Renal cortex interstitium (tissue), 11 donors: ENCODE measurements at regions not wholly inside any gene's neighbourhood (a gene's known extent, or its start where the extent isn't known, plus 50 kb on each side); places are given as distances from the start of the nearest gene placed in this dataset.

Experiments used
- DNase-seq, 11 donors: peaks; one replicate each; pipeline ENCODE4 v3.0.0-alpha.2; 2013; ENCODE audit warnings: low read depth in 9 of 11, low spot score in 4 of 11; ENCODE audit errors: extremely low read depth in 1 of 11

DNA sequence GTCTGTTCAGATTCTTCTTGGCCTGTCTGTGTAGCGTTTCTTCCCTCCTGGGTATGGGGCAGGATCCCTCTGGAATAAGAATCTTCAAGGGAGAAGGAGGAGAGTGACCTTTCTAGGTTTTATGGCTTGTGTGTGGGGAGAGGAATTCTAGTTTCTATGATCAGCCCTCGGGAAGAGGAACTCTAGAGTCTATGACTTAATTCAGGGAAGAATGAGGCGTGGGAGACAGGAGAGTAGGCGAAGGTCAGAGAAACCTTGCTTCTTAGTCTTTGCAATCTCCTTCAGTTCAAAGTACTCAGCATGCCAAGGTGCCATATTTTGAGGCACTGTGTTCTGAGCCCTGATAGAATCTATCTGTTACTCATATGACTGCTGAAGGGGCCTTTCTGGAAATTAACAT lies 99.2 kb upstream of the C3orf80 start:
- DNase-seq = no peak

DNA sequence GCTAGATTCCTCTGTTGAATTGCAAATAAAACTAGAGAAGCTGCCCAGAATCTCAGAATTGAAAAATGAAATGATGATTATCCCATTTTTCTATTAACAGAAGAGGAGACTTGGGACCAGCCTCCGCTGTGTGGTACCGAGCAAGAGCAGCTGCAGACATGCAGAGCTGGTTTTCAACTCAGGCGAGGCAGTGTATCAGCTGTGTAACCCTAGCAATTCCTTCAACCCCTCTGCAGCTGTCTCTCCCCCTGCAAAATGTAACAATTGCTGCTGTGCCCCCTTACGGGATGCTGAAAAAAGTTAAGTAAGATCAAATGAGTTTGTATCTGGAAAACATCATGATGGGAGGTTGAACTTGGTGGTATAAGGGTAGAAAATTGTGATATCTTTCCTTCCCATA lies 98.5 kb upstream of the C3orf80 start:
- DNase-seq = no peak

DNA sequence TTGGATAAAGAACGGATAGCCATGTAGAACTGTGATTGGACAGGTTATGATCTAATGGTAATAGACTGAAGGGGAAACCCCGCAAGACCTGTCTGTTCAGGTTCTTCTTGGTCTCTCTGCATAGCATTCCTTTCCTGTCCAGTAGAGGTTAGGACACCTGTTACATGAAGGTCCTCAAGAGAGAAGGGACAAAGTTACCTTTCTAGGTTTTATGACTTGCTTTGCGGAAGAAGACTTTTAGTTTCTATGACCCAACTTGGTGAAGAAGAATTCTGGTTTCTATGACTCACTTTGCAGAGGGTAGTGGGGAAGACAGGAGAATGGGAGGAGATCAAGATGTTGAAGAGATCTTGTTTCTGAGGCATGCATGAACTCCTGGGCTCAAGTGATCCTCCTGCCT lies 97.9 kb upstream of the C3orf80 start:
- DNase-seq = no peak

DNA sequence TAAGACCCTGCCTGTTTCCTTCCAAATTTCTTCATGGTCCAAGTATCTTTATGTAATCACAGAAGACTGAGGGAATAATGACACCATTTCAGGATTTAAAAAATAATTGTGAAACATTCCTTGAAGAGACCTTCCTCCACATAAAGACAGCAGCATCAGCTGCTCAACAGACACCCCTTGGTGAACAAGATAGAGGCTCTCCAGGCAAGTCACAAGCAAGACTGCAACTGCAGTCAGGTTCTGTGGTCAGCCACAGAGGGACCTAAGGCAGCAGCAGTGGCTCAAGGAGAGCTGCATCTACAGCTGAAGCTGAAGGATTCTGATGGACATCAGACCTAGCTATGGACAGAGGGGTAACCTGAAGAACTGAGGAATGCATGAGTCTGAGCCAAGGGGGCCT lies 97.2 kb upstream of the C3orf80 start:
- no peak for DNase-seq

DNA sequence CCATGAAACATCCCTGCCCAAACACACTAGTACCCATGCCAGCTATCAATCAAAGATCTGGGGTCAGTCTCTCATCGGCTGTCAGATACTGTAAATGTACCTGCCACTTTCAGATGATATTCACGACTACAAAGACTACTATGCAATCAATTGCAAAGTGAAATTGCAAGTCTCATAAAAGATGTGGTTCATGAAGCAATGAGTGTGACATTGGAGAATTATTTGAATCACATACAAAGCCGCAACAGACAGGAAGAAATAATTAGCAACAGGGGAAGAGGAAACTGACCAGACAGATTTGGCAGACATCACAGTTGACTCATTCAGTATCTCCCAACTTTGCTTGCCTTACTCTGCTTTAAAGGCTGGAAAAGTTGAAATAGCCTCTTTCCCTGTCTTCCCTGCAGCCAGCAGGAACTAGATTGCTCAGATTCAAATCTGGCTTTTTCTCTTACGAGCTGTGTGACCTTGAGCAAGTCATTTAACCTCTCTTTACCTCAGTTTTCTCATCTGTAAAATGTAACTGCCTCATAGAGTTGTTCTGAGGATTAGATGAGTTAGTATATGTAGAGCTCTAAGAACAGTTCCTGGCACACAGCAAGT lies 95.7 kb upstream of the C3orf80 start:
- no peak for DNase-seq

DNA sequence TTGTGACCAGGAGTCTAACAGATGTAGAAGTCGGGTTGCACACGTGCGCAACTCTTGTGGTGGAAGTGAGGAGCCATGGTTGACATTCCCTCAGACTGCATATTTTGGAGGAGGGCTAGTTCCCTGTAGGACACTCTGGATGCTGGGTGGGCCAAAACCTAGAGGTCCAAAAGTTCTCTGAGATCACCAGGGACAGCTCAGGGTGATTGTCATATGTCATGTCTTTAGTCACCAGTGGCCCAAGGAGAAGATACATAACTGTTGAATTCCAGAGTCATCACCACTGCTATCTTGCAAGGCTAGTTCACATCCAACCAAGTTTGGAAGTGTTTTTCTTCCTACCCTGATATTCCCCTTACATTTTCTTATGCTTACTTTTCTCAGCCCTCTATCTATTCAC lies 95.2 kb upstream of the C3orf80 start:
- DNase-seq = no peak

DNA sequence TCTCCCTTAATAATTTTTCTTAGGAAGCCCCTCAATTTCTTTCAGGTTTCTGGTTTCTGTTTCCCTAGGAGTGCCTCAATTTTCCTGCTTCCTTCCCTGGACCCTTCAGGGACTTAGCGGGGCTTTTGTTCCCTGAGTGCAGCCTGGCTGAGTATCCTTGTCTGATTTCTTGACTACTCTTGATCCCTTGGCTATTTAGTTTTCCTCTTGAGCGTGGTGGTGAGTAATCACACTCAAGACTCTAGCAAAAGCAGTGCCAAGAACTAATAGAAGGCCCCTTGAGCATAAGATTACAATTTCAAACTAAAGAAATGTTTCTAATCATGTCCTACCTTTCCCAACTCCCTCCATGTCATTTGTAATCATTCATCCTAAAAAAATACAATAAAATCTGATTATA lies 94.3 kb upstream of the C3orf80 start:
- DNase-seq = no peak

DNA sequence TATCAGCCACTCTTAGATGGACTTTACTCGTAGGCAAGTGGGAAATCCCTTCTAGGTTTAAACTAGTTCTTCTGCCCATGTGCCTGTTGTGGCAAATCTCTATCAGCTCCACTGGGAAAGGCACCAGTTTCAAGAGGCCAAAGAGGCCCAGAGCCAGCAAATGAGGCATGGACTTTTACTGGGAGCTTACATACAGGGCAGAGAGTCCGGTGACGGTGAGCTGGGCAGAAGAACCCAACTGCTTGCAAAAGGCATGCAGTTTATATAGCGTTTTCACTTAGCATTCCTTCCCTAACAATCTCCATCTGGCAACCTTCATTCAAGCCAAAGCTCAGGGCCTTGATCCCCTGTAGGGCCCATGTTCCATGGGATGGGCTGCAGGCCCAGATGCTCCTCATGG lies 93.0 kb upstream of the C3orf80 start:
- no peak for DNase-seq

DNA sequence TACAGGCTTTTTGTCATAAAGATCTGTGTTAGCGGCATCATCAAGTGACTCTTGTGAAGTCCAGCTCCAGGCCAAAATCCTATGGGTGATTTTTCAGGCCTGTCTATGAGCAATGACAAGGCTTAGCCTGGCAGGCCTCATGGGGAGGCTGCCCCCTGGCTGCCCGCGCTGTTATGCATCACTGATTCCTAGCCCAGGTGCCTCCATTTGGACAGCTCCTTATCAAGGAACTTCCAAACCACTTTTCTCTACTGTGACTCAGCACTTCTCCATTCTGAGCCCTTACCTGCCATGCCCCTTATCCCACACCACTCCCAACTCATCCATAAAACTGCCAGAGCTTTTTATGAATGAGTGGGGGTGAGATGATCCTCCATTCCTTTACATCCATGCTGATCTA lies 91.5 kb upstream of the C3orf80 start:
- no peak for DNase-seq

DNA sequence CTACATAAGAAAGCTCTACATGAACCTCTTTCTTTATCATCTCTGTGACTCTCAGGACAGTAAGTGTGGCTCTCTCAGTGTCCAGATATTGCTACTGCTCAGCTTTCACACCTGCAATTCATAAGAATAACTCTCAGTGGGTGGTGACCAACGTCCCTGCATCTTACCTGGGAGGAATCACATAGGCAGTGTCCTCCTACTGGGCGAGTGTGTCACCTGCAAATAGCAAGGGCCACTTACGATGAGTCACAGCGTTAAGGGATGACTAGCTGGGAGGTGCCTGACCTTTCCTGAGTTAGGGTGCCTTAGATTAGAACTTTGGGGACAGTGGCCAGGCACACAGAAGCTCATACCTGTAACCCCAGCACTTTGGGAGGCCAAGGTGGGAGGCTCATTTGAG lies 90.8 kb upstream of the C3orf80 start:
- no peak for DNase-seq

DNA sequence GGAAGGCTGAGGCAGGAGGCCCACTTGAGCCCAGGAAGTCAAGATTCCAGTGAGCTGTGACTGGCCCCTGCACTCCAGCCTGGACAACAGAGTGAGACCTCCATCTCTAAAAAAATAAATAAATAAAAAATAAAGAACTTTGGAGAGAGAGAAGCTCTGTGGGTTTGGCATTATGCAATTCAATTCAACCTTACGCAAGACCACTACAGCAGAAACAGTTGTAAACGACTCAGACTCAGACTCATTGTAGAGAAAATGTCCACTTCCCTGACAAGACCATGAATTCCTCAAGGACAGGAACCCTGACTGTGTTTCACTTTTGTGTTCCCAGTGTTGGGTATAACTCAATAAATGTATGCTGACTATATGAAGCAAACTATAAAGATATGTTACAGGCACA lies 90.3 kb upstream of the C3orf80 start:
- DNase-seq = no peak

DNA sequence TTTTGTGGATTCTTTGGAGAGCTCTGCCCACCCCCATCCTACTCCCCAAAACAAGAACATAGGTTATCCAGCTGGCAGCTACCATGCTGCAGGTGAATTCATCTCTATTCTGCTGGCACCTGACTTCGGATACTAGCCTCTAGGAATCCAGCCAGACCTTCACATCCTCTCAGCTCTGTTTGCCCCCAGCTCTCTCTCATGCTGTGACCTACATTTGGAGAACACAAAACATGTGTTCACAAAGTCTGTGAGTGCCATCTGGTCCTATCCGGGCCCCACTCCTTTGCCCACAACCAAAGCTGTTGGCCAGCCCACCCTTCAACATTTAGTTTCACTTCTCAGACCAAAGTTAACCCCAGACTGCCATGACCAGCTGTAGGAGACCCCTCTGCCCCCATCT lies 89.4 kb upstream of the C3orf80 start:
- no peak for DNase-seq

DNA sequence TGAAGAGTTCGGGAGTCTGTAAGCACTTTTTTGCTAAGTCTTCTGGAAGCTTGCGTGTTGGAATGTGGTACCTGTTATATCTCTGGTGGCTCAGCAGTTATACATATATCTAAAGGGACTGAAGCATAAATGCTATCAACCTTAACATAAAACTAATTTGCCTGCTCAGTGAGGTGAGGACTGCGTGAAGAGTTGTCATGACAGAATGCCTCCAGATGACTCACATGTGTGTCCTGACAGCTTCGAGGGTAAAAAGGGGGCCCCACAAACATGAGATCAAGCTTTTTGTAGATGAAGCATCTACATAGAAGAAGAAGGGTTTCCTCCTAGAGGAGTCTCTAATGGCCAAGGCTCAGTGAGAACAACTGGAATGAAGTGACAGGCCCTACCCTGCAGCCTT lies 88.8 kb upstream of the C3orf80 start:
- no peak for DNase-seq

DNA sequence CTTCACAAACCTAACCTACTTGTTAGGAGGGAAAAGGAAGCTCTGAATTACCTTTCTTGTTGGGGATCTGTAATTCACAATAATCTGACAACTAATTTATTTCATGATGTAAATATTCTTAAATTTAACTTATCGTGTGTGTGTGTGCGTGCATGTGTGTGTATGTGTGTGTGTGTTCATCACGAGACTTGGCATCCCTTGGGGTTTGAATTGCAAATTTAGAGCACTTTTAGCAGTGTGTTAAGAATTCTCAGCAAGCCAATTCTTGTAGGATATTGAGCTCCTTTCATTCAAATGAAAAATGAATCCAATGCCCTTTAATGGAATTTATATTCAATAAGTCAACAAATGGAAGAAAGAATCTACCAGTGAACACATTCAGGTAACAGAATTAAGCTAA lies 85.9 kb upstream of the C3orf80 start:
- DNase-seq = no peak

DNA sequence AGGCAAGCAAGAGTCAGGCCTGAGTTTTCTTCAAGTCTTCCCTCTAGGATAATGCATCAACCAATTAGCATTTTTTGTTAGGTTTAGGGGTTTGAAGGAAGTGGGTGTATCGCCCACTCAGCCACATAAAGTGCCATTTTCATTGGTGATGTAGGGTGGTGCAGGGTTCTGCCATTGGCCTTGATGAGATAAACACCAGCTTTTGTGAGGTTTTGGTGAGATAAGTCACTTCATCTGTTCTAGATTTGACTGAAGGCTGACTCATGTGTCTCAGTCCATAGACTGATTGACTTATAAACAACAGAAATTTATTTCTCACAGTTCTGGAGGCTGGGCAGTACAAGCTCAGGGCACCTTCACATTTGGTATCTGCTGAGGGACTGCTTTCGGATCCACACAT lies 84.5 kb upstream of the C3orf80 start:
- no peak for DNase-seq

DNA sequence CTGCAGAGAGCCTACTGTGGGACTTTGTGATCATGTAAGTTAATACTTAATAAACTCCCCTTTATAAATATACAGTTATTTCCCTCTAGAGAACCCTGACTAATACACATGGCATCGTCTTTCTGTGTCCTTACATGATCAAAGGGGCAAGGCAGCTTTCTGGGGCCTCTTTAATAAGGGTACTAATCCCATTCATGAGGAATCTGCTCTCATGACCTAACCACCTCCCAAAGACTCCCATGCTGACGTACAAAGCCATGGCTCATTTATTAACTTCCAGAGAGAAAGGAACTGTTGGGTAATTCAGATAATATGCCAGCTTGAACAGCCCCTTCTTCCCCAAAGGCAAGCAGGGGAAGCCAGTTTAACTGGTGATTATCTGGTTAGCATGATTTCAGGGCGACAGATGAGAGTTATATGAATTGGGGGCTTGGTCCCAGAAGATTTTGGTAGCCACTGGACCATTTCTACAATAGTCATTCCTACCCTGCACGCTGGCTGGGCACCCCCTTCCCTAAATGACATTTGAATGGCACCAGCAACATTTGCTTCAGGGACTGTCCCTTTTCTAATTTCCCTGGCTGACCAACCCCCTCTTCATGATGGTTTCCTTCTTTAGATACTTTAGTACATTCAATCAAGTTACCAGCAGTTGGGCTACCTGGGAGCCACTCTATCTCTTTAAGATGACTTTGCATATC lies 83.6 kb upstream of the C3orf80 start:
- DNase-seq = no peak

DNA sequence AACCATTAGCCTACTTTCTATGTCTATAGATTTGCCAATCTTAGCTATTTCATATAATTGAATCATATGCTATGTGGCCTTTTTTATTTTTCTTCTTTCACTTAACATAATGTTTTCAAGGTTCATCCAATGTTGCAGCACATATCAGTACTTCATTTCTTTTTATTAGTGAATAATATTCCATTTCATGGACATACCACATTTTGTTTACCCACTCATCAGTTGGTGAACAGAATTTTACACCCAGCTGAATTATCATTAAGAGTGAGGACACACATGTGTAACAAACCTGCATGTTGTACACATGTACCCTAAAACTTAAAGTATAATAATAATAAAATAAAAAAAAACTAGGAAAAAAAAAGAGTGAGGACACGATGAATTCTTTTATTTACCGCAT lies 81.7 kb upstream of the C3orf80 start:
- no peak for DNase-seq

DNA sequence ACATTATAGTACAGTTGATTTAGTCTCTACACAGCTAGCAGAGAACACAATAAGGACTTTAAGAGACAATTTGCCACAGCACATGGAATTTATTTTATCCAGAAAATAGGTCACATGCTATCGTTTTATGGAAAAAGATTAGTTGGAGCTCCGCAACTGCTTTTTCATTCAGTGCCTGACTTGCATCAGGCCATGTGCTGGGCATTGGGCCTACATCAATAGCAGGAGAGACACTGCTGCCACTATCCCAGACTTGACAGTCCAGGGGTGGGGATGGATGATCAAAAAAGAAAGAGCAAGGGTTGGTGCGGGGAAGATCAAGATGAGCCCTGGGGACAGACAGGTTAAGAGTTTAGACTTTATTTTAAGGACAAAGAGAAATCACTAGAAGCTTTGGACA lies 75.2 kb upstream of the C3orf80 start:
- DNase-seq = no peak

DNA sequence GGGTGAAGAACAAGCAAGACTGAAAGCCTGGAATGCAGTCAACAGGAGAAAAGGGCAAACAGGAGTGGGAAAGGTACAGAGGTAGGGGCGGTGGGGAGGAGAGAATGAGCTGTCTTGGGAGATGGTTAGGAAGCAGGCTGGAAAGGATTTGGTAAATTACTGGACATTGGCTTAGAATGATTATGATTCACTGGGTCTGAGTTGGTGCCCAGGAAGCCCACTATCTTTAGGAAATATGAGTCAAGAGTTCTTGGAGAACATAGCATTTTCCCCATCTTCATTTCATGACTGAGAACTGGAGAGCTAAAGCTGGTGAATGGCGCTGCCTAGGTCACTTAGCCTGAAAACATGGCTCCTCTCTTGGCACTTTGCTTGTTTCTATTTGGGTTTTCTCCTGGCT lies 74.7 kb upstream of the C3orf80 start:
- no peak for DNase-seq

DNA sequence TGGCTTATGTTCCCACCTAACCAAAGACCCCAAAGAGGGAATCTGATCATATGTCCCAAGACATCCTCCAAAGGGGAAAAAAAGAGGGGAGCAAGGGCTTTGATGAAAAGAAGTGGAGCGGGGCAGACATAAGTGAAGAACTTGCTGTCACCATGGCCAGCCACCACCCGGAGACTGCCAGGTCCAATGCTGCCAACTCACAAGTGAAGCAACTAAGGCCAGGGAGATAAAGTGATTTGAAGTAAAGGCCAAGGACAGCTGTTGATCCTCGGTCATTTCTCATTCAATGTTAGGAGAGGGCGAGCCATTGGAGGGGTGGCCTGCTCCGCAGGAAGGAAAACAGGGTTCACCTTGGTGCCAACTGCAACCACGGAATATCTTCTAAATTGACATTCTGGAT lies 72.6 kb upstream of the C3orf80 start:
- DNase-seq = no peak

DNA sequence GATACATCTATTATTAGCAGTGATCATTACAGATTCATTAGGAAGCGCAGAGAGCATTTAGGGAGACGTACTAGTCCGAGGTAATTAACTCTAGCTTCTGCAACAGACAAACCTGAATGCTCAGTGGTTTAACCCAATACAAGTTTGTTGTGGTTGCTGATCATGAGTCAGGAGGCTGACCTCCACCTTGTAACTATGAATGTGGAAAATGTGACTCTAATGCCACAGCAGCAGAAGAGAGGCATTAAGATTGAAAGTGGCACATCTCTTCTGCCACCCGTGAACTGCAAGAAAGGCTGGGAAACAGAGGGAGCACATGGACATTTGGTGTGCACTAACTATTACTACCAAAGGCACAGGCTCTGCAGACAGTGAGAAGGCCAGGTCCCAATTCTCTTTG lies 71.2 kb upstream of the C3orf80 start:
- no peak for DNase-seq
